Esophagus muscularis mucosa (tissue), 4 donors: ENCODE measurements at regions not wholly inside any gene's neighbourhood (a gene's known extent, or its start where the extent isn't known, plus 50 kb on each side); places are given as distances from the start of the nearest gene placed in this dataset.

Source experiments
- DNase-seq: peaks from one replicate; pipeline ENCODE4 v3.0.0-alpha.2; 2017; ENCODE audit errors: extremely low spot score
- H3K27ac ChIP-seq, 4 donors: fragments of 200-600 bp; sonication (generic); replicated peaks in 1 of 4; 1 replicate in 3 of 4; 2 replicates in 1 of 4; pipeline ENCODE4 v1.5.1; 2016 to 2019; ENCODE audit warnings: mild to moderate bottlenecking in 1 of 4
- H3K27me3 ChIP-seq, 4 donors: fragments of 200-600 bp; sonication (generic); one replicate each; pipeline versions ENCODE4 v1.5.1 to v1.6.0; 2016 to 2019
- H3K36me3 ChIP-seq, 4 donors: fragments of 200-600 bp; sonication (generic); one replicate each; pipeline ENCODE4 v1.5.1; 2016 to 2019
- H3K4me1 ChIP-seq, 4 donors: fragments of 200-600 bp; sonication (generic); one replicate each; pipeline ENCODE4 v1.5.1; 2016 to 2019
- H3K4me3 ChIP-seq, 4 donors: fragments of 200-600 bp; sonication (generic); 1 replicate in 2 of 4; 2 replicates in 2 of 4; pipeline ENCODE4 v1.5.1; 2016 to 2019; ENCODE audit warnings: mild to moderate bottlenecking in 4 of 4, moderate library complexity in 1 of 4
- H3K9me3 ChIP-seq, 4 donors: fragments of 200-600 bp; sonication (generic); 1 replicate in 3 of 4; 2 replicates in 1 of 4; pipeline ENCODE4 v1.5.1; 2016 to 2019
- EP300 ChIP-seq: sonication (generic); formaldehyde crosslinking; IDR thresholded peaks from one replicate; pipeline ENCODE4 v1.6.1; 2017; ENCODE audit warnings: antibody characterized with exemption
- POLR2A ChIP-seq: fragments of 450-650 bp; IDR thresholded peaks from one replicate; pipeline ENCODE4 v1.6.1; 2017; ENCODE audit warnings: antibody characterized with exemption, moderate library complexity, mild to moderate bottlenecking, low read depth
- POLR2AphosphoS5 ChIP-seq, 2 donors: sonication (generic); formaldehyde crosslinking; IDR thresholded peaks; one replicate each; pipeline ENCODE4 v1.6.1; 2017; ENCODE audit warnings: antibody characterized with exemption in 2 of 2
- WGBS: methylation state at CpG from one replicate; pipeline ENCODE4 v1.1.5; 2018; 5-methylcytosine and 5-hydroxymethylcytosine counted together
- intact Hi-C: fragments of 100-400 bp; cut with DNase I; formaldehyde crosslinking; loops from one replicate; pipeline ENCODE4 v1.15.1; 2023
- TF ChIP-seq, protein P1 (sequence below), 3 experiments: fragments of 200-600 bp in 2 of 3; fragments of 450-650 bp in 1 of 3; sonication (generic) in 2 of 3; IDR thresholded peaks; one replicate each; pipeline ENCODE4 v1.5.1; 2017 to 2019; ENCODE audit warnings: antibody characterized with exemption in 3 of 3, mild to moderate bottlenecking in 2 of 3, moderate library complexity in 1 of 3

DNA sequence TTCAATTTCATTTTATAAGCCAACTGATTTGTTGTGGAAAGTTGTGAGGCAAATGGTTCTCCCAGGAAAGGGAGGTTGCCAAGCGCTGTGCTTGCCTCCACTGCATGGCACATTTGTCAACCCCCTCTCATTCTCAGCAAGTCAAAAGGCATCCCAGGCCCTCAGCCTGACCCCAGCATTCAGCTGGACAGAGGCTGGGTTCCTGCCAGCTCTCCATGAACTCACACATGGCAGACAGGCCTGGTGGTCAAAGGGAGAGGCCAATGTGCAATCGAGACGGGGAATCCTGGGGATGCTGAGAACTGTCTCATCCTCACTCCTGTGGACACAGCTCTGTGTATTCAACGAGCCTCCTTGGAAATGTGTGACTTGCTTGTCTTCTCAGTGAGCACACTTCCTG lies 106.0 kb upstream of the CDH4 start:
- H3K9me3 ChIP-seq, result peaks cover 0 to 4% (median 0%) of the 10 kb centered on the region in 4 donors
- H3K27me3 ChIP-seq, result no peaks in the 10 kb centered on the region
- no peak for DNase-seq
- H3K4me1 ChIP-seq, result no peaks in the 10 kb centered on the region
- intact Hi-C loops, result no loop called here
- WGBS, result 37% methylated on average over 4 of the region's 4 CpGs
- no peak overlapping the region for H3K27ac ChIP-seq
- TF ChIP-seq POLR2AphosphoS5 (IDR thresholded peaks at IDR 0.05) (no peak), POLR2A (no peak)
- no peak overlapping the region for H3K4me3 ChIP-seq
- H3K36me3 ChIP-seq, result no peaks in the 10 kb centered on the region

DNA sequence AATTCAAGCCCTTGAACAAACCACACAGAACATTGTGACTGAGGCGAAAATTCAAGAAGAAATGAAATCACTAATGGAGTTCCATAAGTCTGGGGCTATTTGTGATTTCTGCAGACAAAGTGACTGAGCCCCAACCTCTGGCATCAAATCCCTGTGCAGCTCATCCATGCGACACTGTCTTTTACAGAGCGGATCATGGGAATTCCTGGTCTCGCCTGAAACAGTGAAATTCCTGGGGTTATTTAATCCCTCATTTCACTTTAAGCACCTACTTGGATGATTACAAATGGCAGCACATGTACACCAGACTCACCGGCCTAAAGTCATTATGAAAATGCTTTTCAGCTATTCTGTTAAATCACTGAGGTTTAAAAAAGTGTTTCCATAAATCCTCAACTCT lies 102.4 kb upstream of the CDH4 start:
- H3K27ac ChIP-seq, result no peak overlapping the region
- 71% methylated on average over 5 of the region's 5 CpGs for WGBS
- no peaks in the 10 kb centered on the region for H3K36me3 ChIP-seq
- no peaks in the 10 kb centered on the region for H3K27me3 ChIP-seq
- DNase-seq, result no peak
- peaks cover 0 to 6% (median 1%) of the 10 kb centered on the region in 4 donors for H3K9me3 ChIP-seq
- no peak for TF ChIP-seq POLR2AphosphoS5 (IDR thresholded peaks at IDR 0.05)
- TF ChIP-seq EP300, result no peak
- TF ChIP-seq, protein P1, sequence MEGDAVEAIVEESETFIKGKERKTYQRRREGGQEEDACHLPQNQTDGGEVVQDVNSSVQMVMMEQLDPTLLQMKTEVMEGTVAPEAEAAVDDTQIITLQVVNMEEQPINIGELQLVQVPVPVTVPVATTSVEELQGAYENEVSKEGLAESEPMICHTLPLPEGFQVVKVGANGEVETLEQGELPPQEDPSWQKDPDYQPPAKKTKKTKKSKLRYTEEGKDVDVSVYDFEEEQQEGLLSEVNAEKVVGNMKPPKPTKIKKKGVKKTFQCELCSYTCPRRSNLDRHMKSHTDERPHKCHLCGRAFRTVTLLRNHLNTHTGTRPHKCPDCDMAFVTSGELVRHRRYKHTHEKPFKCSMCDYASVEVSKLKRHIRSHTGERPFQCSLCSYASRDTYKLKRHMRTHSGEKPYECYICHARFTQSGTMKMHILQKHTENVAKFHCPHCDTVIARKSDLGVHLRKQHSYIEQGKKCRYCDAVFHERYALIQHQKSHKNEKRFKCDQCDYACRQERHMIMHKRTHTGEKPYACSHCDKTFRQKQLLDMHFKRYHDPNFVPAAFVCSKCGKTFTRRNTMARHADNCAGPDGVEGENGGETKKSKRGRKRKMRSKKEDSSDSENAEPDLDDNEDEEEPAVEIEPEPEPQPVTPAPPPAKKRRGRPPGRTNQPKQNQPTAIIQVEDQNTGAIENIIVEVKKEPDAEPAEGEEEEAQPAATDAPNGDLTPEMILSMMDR (IDR thresholded peaks at IDR 0.05), result no peak
- no peak for TF ChIP-seq POLR2A
- no peaks in the 10 kb centered on the region for H3K4me1 ChIP-seq
- no peak overlapping the region for H3K4me3 ChIP-seq
- intact Hi-C loops, result no loop called here

DNA sequence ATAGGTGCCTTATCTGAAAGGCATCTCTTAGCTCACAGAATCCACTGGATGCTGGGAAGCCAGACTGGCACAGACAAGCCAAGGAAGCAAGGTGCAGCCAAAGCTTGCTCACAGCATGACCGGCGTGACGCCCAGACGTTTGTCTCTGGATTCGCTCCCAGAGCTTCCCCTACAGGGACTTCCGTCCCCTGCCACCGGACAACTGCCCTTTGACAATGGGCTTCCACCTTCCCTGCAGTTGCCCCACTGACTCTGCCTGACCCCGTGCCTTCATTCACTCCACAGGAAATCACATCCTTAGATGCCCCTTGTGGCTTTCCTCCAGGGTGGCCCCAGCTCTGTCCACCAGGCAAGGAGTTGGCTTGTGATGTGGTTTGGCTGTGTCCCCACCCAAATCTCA lies 94.8 kb upstream of the CDH4 start:
- Histone ChIP-seq H3K27me3 (no peaks in the 10 kb centered on the region), H3K4me1 (peaks cover 0 to 12% (median 2%) of the 10 kb centered on the region in 4 donors), H3K4me3 (no peak overlapping the region), H3K36me3 (no peaks in the 10 kb centered on the region), H3K9me3 (peaks cover 0 to 3% (median 0%) of the 10 kb centered on the region in 4 donors), H3K27ac (no peak overlapping the region)
- 88% methylated on average over 8 of the region's 8 CpGs for WGBS
- no peak for DNase-seq
- TF ChIP-seq POLR2AphosphoS5 (IDR thresholded peaks at IDR 0.05) (no peak), EP300 (no peak), POLR2A (no peak)
- TF ChIP-seq, protein P1 (IDR thresholded peaks at IDR 0.05), result no peak
- intact Hi-C loops, result no loop called here

DNA sequence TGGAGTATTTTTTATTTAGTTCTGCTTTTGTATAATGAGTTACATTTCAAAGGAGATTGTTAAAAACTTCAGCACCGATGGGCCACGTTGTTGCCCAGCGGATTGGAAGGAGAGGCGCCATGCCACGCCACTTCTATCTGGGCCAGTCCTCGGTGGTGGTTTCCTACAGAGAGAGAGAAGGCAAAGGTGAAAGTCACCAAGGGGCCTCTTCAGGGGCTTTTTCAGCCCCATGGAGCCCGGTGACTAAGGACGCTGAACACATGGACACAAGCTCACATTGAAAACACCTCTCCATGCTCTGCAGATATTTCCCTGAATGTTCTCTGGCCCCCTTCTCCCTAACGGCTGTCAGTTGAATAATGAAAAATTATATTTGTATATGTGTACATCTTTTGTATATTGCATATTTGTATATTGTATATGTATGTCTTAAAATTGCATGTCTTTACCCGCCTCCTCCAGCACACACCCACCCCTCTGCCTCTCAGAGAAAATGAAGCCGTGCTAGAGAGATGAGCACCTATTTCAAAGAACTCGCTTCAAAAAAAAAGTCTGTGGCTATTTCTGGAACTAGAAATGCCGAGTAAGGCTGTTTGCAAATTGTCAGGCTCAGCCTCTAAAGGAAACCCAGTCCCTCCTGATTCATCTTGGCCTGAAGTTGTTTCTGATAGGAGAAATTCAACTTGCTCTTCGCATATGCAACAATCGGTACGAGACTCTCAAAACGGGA lies 91.9 kb upstream of the CDH4 start:
- no peak overlapping the region for H3K4me3 ChIP-seq
- DNase-seq, result no peak
- WGBS, result 46% methylated on average over 17 of the region's 17 CpGs
- no peaks in the 10 kb centered on the region for H3K27me3 ChIP-seq
- H3K4me1 ChIP-seq, result peaks cover 0 to 12% (median 2%) of the 10 kb centered on the region in 4 donors
- H3K36me3 ChIP-seq, result no peaks in the 10 kb centered on the region
- intact Hi-C loops, result no loop called here
- H3K27ac ChIP-seq, result no peak overlapping the region
- TF ChIP-seq, protein P1 (IDR thresholded peaks at IDR 0.05), result no peak
- TF ChIP-seq POLR2AphosphoS5 (IDR thresholded peaks at IDR 0.05) (no peak), EP300 (no peak), POLR2A (no peak)
- H3K9me3 ChIP-seq, result no peaks in the 10 kb centered on the region

DNA sequence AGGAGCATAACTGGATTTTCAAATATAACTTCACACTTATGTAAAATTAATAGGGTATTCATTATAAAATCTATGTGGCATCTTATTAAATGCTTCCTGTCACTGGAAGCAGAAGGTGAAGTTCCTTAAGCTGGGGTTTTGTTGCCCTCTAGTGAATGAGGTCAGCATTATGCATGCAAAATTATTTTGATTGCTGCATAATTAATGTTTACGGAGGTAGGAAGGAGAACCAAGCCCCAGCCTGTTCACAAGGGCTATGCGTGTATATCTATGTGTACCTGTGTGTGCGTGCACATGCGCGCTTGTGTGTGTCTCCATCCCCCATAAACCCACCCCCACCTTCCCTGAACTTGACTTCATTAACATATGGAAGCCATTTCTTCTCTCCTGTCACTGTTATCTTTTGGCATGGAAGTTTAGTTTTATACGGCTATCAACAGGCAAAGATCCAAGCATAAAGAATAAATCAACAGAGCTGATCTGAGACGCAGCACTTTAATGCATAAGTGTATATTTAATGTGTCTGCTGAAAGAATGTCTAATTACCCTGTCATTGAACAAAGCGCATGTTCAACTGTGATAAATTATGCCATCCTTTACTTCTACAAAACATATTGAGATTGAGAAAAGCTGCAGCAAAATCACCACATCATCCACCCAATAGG lies 90.2 kb upstream of the CDH4 start:
- peaks cover 0 to 21% (median 2%) of the 10 kb centered on the region in 4 donors for H3K4me1 ChIP-seq
- DNase-seq, result no peak
- no peaks in the 10 kb centered on the region for H3K27me3 ChIP-seq
- intact Hi-C loops, result no loop called here
- H3K9me3 ChIP-seq, result no peaks in the 10 kb centered on the region
- TF ChIP-seq, protein P1 (IDR thresholded peaks at IDR 0.05), result peak; percentile 14 to 32 (median 23)
- no peak for TF ChIP-seq POLR2A
- H3K4me3 ChIP-seq, result no peak overlapping the region
- H3K36me3 ChIP-seq, result no peaks in the 10 kb centered on the region
- 47% methylated on average over 8 of the region's 8 CpGs for WGBS
- no peak overlapping the region for H3K27ac ChIP-seq
